Trophoblast cell (in vitro differentiated cells and primary cell): ENCODE measurements at regions not wholly inside any gene's neighbourhood (a gene's known extent, or its start where the extent isn't known, plus 50 kb on each side); places are given as distances from the start of the nearest gene placed in this dataset.
"Not testable (repeated sequence)": the region's sequence is repeated elsewhere in the genome, so short reads cannot be mapped to it uniquely, and the experiment has no call there.

ENCODE experiments used
- DNase-seq, 2 donors: peaks; one replicate each; pipeline ENCODE4 v3.0.0-alpha.2; 2016
- H2AFZ ChIP-seq: 2 replicates; pipeline ENCODE4 v1.6.1; 2013; ENCODE audit warnings: low read length, moderate library complexity, mild to moderate bottlenecking; ENCODE audit not compliant: insufficient read depth, poor library complexity
- H2AK5ac ChIP-seq: 2 replicates; pipeline ENCODE4 v1.6.1; 2013; ENCODE audit warnings: mild to moderate bottlenecking, low read length
- H2BK120ac ChIP-seq: 2 replicates; pipeline ENCODE4 v1.6.1; 2013; ENCODE audit warnings: low read length, mild to moderate bottlenecking, moderate library complexity; ENCODE audit not compliant: insufficient read depth, poor library complexity
- H2BK12ac ChIP-seq: 2 replicates; pipeline ENCODE4 v1.6.1; 2013; ENCODE audit warnings: mild to moderate bottlenecking, low read length, moderate library complexity
- H2BK5ac ChIP-seq: 2 replicates; pipeline ENCODE4 v1.6.1; 2013; ENCODE audit warnings: low read length, low read depth, moderate library complexity, mild to moderate bottlenecking; ENCODE audit not compliant: poor library complexity
- H3K14ac ChIP-seq: 2 replicates; pipeline ENCODE4 v1.6.1; 2013; ENCODE audit warnings: mild to moderate bottlenecking, low read length
- H3K18ac ChIP-seq: 2 replicates; pipeline ENCODE4 v1.6.1; 2013; ENCODE audit warnings: mild to moderate bottlenecking, low read length
- H3K23ac ChIP-seq: 2 replicates; pipeline ENCODE4 v1.6.1; 2013; ENCODE audit warnings: low read length
- H3K27ac ChIP-seq: 2 replicates; pipeline ENCODE4 v1.5.1; 2013; ENCODE audit warnings: low read depth, mild to moderate bottlenecking, inconsistent platforms, low read length, moderate library complexity
- H3K27me3 ChIP-seq: 2 replicates; pipeline ENCODE4 v1.6.1; 2013; ENCODE audit warnings: inconsistent platforms, mild to moderate bottlenecking, low read length, moderate library complexity; ENCODE audit not compliant: insufficient read depth
- H3K36me3 ChIP-seq, 2 experiments: 1 replicate in 1 of 2; 2 replicates in 1 of 2; pipeline ENCODE4 v1.6.1; 2013; ENCODE audit warnings: low read length in 2 of 2, mild to moderate bottlenecking in 2 of 2, moderate library complexity in 1 of 2; ENCODE audit not compliant: insufficient read depth in 2 of 2, control insufficient read depth in 1 of 2
- H3K4ac ChIP-seq: 2 replicates; pipeline ENCODE4 v1.6.1; 2013; ENCODE audit warnings: low read depth, mild to moderate bottlenecking, low read length, moderate library complexity
- H3K4me1 ChIP-seq, 2 experiments: 1 replicate in 1 of 2; 2 replicates in 1 of 2; pipeline ENCODE4 v1.6.1; 2013; ENCODE audit warnings: low read length in 2 of 2, mild to moderate bottlenecking in 2 of 2, moderate library complexity in 1 of 2; ENCODE audit not compliant: insufficient read depth in 2 of 2, control insufficient read depth in 1 of 2
- H3K4me2 ChIP-seq: 2 replicates; pipeline ENCODE4 v1.6.1; 2013; ENCODE audit warnings: inconsistent platforms, mild to moderate bottlenecking, low read length, moderate library complexity
- H3K4me3 ChIP-seq: 2 replicates; pipeline ENCODE4 v1.5.1; 2013; ENCODE audit warnings: mild to moderate bottlenecking, low read depth, low read length, inconsistent platforms
- H3K79me1 ChIP-seq: one replicate; pipeline ENCODE4 v1.6.1; 2013; ENCODE audit warnings: low read length
- H3K79me2 ChIP-seq: 2 replicates; pipeline ENCODE4 v1.6.1; 2013; ENCODE audit warnings: low read length, mild to moderate bottlenecking; ENCODE audit not compliant: control insufficient read depth, insufficient read depth, poor library complexity
- H3K9ac ChIP-seq: 2 replicates; pipeline ENCODE4 v1.6.1; 2013; ENCODE audit warnings: mild to moderate bottlenecking, low read length
- H3K9me3 ChIP-seq: 2 replicates; pipeline ENCODE4 v1.6.1; 2013; ENCODE audit warnings: low read depth, mild to moderate bottlenecking, control low read depth, inconsistent platforms, low read length; ENCODE audit not compliant: insufficient read depth
- H4K12ac ChIP-seq: 2 replicates; pipeline ENCODE4 v1.6.1; 2013; ENCODE audit warnings: low read depth, mild to moderate bottlenecking, low read length, moderate library complexity
- H4K8ac ChIP-seq: 2 replicates; pipeline ENCODE4 v1.6.1; 2013; ENCODE audit warnings: low read depth, mild to moderate bottlenecking, low read length, moderate library complexity
- H4K91ac ChIP-seq: one replicate; pipeline ENCODE4 v1.6.1; 2013; ENCODE audit warnings: low read depth, mild to moderate bottlenecking, low read length, moderate library complexity
- WGBS: extraction: QIAGEN DNeasy Blood & Tissue Kit; methylation state at CpG from one replicate; pipeline ENCODE4 v1.1.7; 2013; ENCODE audit warnings: missing lambda C conversion rate; ENCODE audit not compliant: insufficient read length, insufficient coverage; ENCODE audit errors: extremely low coverage; 5-methylcytosine and 5-hydroxymethylcytosine counted together

- H3K79me1 ChIP-seq = no peaks in the 10 kb centered on the region
- peaks cover 0 to 3% of the 10 kb centered on the region in 2 experiments for H3K4me1 ChIP-seq
- H2BK5ac ChIP-seq = no peak overlapping the region
- no peak overlapping the region for H4K8ac ChIP-seq
- H3K4me2 ChIP-seq = no peak overlapping the region
- no peak overlapping the region for H3K4ac ChIP-seq
- no peak overlapping the region for H2AK5ac ChIP-seq
- H3K27me3 ChIP-seq = no peaks in the 10 kb centered on the region
- H2AFZ ChIP-seq = no peak overlapping the region
- H3K36me3 ChIP-seq = no peaks in the 10 kb centered on the region
- H3K18ac ChIP-seq = no peak overlapping the region
- H3K79me2 ChIP-seq = no peaks in the 10 kb centered on the region
- no peak overlapping the region for H2BK120ac ChIP-seq
- no peak overlapping the region for H2BK12ac ChIP-seq
- H3K9ac ChIP-seq = no peak overlapping the region
- no peak overlapping the region for H4K91ac ChIP-seq
- H3K4me3 ChIP-seq = no peak overlapping the region
- H3K14ac ChIP-seq = no peak overlapping the region
- WGBS = no CpG with 5 or more reads among the region's 2 CpGs
- H3K23ac ChIP-seq = no peak overlapping the region
- peaks cover 1% of the 10 kb centered on the region for H3K9me3 ChIP-seq
- no peak for DNase-seq
- H3K27ac ChIP-seq = no peak overlapping the region
- H4K12ac ChIP-seq = no peak overlapping the region
Measured at GRCh38 chr16:65244787-65245186, 122.9 kb upstream of the CDH11 start.

- Histone ChIP-seq H3K4ac (no peak overlapping the region), H3K4me2 (no peak overlapping the region), H3K9ac (no peak overlapping the region), H3K18ac (no peak overlapping the region), H3K4me1 (peaks cover 0 to 2% of the 10 kb centered on the region in 2 experiments), H2BK120ac (no peak overlapping the region), H3K79me1 (no peaks in the 10 kb centered on the region), H4K8ac (no peak overlapping the region), H2AK5ac (no peak overlapping the region), H3K9me3 (no peaks in the 10 kb centered on the region), H4K12ac (no peak overlapping the region), H3K36me3 (no peaks in the 10 kb centered on the region), H2BK12ac (no peak overlapping the region), H2AFZ (no peak overlapping the region), H3K27ac (no peak overlapping the region), H4K91ac (no peak overlapping the region), H3K27me3 (peaks cover 8% of the 10 kb centered on the region), H3K79me2 (no peaks in the 10 kb centered on the region), H2BK5ac (no peak overlapping the region), H3K14ac (no peak overlapping the region), H3K4me3 (no peak overlapping the region), H3K23ac (no peak overlapping the region)
- no CpG with 5 or more reads among the region's 9 CpGs for WGBS
- DNase-seq = no peak
Measured at GRCh38 chr16:65235339-65236177, 113.7 kb upstream of the CDH11 start.

GRCh38 chr16:65234721-65235320 is 113.0 kb upstream of the CDH11 start:
- not testable (repeated sequence) for H3K79me2 ChIP-seq, H3K9me3 ChIP-seq, H4K91ac ChIP-seq, H2AK5ac ChIP-seq, H3K4me2 ChIP-seq, H3K36me3 ChIP-seq, H2BK5ac ChIP-seq, H3K27me3 ChIP-seq, H2BK120ac ChIP-seq, H3K4me1 ChIP-seq, H3K79me1 ChIP-seq, H3K18ac ChIP-seq, H4K12ac ChIP-seq, H2AFZ ChIP-seq, H3K23ac ChIP-seq, H2BK12ac ChIP-seq, DNase-seq, H4K8ac ChIP-seq, H3K4me3 ChIP-seq, H3K9ac ChIP-seq, H3K14ac ChIP-seq, H3K27ac ChIP-seq, H3K4ac ChIP-seq
- WGBS = no CpG with 5 or more reads among the region's 16 CpGs

DNA sequence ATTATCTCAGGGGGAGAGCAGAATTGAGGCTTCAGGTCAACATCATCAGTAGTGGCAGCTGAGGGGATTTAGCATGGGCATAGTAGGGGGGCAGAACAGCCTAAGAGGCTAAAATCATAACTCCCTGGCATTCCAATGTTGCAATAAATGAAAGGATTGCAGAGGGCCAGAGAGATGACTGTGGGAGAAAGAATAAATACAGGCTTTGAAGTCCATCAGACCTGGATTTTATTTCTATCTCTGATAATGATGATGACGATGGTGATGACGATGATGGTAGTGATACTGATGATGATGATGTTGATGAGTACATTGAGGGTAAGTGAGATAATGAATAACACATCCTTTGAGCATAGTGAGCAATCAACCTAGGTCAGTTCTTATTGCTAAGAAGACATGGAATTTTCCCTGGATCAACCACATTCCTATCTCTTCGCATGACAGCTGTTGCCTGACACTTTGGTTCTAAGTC is 107.4 kb upstream of the CDH11 start:
- no peak overlapping the region for H3K4me2 ChIP-seq
- no peak overlapping the region for H3K23ac ChIP-seq
- H4K12ac ChIP-seq = no peak overlapping the region
- WGBS = no CpG with 5 or more reads among the region's 3 CpGs
- no peak overlapping the region for H2BK5ac ChIP-seq
- H2AFZ ChIP-seq = no peak overlapping the region
- H3K4ac ChIP-seq = no peak overlapping the region
- H2AK5ac ChIP-seq = no peak overlapping the region
- no peak overlapping the region for H2BK120ac ChIP-seq
- no peaks in the 10 kb centered on the region for H3K79me2 ChIP-seq
- H2BK12ac ChIP-seq = no peak overlapping the region
- no peak overlapping the region for H3K14ac ChIP-seq
- no peak overlapping the region for H4K8ac ChIP-seq
- H3K9me3 ChIP-seq = no peaks in the 10 kb centered on the region
- H3K36me3 ChIP-seq = no peaks in the 10 kb centered on the region
- H3K4me3 ChIP-seq = no peak overlapping the region
- H3K27ac ChIP-seq = no peak overlapping the region
- peak overlapping the region; percentile 8 for H3K18ac ChIP-seq
- no peak overlapping the region for H4K91ac ChIP-seq
- H3K4me1 ChIP-seq = peaks cover 0 to 2% of the 10 kb centered on the region in 2 experiments
- H3K79me1 ChIP-seq = peaks cover 2% of the 10 kb centered on the region
- no peak overlapping the region for H3K9ac ChIP-seq
- H3K27me3 ChIP-seq = peaks cover under 1% of the 10 kb centered on the region
- DNase-seq = peak; percentile 3 to 52
